Kidney capillary endothelial cell (primary cell): ENCODE measurements at regions not wholly inside any gene's neighbourhood (a gene's known extent, or its start where the extent isn't known, plus 50 kb on each side); places are given as distances from the start of the nearest gene placed in this dataset.
"Not testable (repeated sequence)": the region's sequence is repeated elsewhere in the genome, so short reads cannot be mapped to it uniquely, and the experiment has no call there.

ENCODE experiments used
- DNase-seq: peaks from one replicate; pipeline ENCODE4 v3.0.0-alpha.2; 2018; ENCODE audit warnings: low spot score

DNA sequence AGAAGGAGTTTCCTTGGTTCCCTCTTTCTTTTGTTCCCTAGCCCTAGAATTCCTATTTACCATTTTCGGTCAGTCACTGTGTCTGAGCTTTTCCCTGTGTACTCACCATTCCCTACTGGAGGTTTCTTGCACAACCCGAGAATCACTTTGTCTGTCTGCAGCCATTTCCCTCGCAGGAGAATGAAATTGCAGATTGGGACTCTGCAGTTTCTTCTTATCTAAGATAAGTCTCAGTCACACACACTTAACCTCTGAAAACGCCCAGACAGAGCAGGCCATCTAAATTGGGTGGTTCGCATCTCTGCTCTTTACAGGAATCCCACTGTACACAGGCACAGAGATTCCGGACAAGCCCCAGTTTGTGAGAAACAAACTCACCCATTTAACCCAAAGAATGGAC lies 58.6 kb upstream of the CNTNAP2 start:
- DNase-seq: no peak

- no peak for DNase-seq
Observed at GRCh38 chr7:146054909-146055308, 61.7 kb upstream of the CNTNAP2 start.

GRCh38 chr7:146053492-146053891 lies 63.1 kb upstream of the CNTNAP2 start:
- no peak for DNase-seq

- DNase-seq: not testable (repeated sequence)
Observed at GRCh38 chr7:146043310-146043709, 73.3 kb upstream of the CNTNAP2 start.

DNA sequence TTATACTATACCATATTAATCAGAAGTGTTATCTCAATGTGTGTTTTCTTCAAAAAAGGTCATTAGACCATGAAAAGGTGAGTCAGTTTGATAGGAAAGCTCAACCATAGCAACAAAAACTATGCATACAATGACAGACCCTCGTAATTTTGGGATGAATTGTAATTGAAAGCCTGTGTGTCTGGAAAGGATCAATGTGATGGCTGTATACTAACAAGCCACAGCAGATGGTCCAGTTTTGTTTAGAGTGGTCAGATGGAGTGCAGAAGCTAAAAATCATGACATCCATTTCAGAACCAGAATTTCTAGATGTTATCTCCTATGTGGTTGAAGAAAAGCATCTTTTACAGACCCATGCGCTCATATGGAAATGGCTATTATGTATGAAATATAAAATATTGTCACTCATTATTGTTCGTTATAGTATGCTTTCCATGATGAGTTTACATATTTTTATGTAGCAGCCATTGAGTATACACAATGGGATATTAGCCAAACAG lies 88.3 kb upstream of the CNTNAP2 start:
- no peak for DNase-seq

- no peak for DNase-seq
Observed at GRCh38 chr7:146027243-146027642, 89.4 kb upstream of the CNTNAP2 start.

GRCh38 chr7:146022776-146023175 lies 93.8 kb upstream of the CNTNAP2 start:
- no peak for DNase-seq

GRCh38 chr7:146019041-146020004 lies 97.3 kb upstream of the CNTNAP2 start:
- DNase-seq: not testable (repeated sequence)

DNA sequence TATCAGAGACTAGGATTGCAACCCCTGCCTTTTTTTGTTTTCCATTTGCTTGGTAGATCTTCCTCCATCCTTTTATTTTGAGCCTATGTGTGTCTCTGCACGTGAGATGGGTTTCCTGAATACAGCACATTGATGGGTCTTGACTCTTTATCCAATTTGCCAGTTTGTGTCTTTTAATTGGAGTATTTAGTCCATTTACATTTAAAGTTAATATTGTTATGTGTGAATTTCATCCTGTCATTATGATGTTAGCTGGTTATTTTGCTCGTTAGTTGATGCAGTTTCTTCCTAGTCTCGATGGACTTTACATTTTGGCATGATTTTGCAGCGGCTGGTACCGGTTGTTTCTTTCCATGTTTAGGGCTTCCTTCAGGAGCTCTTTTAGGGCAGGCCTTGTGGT lies 99.2 kb upstream of the CNTNAP2 start:
- DNase-seq: not testable (repeated sequence)

- DNase-seq: not testable (repeated sequence)
Observed at GRCh38 chr7:146014154-146014553, 102.4 kb upstream of the CNTNAP2 start.

GRCh38 chr7:146008293-146008692 lies 108.3 kb upstream of the CNTNAP2 start:
- no peak for DNase-seq

GRCh38 chr7:146004805-146005204 lies 111.8 kb upstream of the CNTNAP2 start:
- DNase-seq: no peak

GRCh38 chr7:146002431-146003078 lies 114.0 kb upstream of the CNTNAP2 start:
- no peak for DNase-seq

GRCh38 chr7:146002008-146002407 lies 114.6 kb upstream of the CNTNAP2 start:
- DNase-seq: no peak

GRCh38 chr7:146000882-146001281 lies 115.7 kb upstream of the CNTNAP2 start:
- no peak for DNase-seq

DNA sequence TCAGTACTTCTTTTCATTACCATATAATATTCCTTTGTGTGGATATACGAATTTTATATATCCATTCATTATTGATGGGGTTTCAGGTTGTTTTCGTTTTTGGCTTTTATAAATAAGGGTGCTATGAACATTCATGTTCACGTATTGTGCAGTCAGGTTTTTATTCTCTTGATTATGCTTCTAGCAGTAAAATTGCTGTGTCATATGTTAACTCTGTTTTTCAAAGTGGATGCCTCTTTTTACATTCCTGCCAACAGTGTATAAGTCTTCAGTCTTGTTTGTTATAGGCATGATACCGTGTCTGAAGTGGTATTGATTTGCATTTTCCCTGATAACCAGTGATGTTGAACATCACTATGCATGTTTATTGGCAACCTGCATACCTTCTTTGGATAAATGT lies 127.1 kb upstream of the CNTNAP2 start:
- no peak for DNase-seq

DNA sequence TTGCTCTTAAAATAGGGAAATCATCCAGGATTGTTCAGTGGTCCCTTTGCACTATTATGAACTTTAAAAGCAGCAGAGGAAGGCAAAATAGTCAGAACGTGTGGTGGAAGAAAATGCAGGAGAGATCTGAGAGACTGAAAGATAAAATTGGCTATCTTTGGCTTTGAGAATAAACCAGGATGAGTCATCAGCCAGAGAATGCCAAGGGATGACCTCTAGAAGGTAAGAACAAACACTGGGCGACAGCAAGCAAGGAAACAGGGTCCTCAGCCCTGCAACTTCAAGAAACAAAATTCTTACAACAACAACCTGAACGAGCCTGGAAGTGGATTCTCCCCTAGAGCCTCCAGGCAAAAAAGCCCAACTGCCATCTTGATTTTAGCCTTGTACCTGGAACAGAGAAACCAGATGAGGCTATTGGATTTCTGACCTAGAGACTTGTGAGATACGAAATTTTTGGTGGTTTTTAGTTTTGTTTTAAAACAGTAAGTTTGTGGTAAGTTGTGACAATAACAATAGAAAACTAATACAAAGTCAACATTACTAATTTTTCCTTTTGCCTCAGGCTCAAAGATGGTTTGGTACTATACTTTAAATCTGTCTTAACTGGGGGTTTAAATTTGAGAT lies 130.2 kb upstream of the CNTNAP2 start:
- DNase-seq: no peak

DNA sequence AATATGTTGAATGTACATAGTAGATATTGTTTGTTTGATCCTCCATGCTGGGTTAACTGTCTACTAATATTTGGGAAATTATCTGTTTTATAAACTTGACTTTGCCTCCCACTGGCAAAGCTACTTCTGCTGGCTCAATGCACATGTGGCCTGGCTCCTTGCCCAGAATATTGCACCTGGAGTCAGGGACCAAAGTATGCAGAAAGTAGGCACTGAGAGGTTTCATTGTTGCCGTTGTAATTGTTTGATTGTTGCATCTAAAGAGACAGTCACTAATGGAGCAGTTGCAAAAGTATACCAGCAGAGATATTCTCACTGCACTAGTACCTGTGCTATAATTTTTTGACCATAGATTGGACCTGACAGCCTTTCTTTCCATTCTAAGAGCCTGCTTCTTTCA lies 137.8 kb upstream of the CNTNAP2 start:
- no peak for DNase-seq

DNA sequence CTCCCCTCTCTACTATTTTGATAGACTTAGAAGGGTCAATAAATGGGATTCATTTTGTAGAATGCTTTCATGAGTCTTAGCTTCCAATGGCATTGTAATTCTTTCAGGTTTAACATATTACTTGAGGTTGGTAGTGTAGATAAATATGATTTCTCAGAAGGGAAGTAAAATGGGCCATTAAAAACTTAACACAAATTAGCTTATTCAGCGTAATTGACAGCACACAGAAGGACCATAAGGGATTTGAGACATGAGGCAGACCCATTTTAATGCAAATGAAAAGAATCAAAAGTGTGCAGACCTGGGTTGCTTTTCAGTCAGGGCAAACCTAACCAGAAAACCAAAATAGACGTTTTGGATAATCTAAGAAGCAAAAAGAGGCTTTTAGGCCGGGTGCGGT lies 156.6 kb upstream of the CNTNAP2 start:
- DNase-seq: no peak

- DNase-seq: no peak
Observed at GRCh38 chr7:145957160-145957890, 159.3 kb upstream of the CNTNAP2 start.

DNA sequence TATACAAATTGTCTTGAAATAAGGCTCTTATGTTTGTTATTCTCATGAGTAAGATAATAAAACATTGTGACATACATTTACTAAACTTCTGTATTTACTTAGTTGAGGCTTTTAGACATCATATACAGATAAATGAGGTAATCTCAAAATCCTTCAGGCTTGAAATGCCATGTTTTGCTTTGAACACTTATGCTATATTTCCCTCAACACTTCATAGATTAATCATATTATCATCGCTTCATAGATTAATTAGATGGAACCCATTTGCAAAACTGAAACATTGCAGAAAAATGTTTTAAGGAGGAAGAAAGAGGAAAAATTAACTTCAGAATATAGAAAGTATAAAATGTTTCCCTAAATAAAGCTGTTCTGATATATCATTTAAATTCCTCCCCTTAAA lies 165.0 kb upstream of the CNTNAP2 start:
- DNase-seq: no peak

DNA sequence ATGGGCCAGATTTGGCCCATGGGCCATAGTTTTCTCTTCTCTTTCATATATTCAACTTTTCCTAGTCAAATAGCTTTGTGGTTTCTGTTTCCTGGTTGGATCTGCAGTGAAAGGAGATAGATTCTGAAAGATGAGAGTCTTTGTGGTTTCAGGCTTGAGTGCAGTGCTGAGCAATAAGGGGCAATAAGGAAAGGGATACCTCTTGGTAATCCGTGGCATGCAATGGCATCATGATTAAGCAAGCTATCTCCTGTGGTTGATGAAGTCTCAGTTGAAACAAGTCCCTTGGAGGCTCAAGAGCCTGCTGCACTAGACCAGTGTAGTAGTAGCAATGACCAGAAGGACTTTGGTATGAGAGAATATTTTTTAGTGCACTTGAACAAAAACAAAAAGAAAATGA lies 187.7 kb upstream of the CNTNAP2 start:
- DNase-seq: no peak
